Hindlimb muscle (tissue), 1 donor: ENCODE measurements at regions not wholly inside any gene's neighbourhood (a gene's known extent, or its start where the extent isn't known, plus 50 kb on each side); places are given as distances from the start of the nearest gene placed in this dataset.

Experiments used
- DNase-seq: peaks from one replicate; pipeline ENCODE4 v3.0.0-alpha.2; 2013

- no peak for DNase-seq
These were observed 782.3 kb downstream of the BRINP1 start for GRCh38 chr9:118586978-118587377.

GRCh38 chr9:118594428-118594827, 774.8 kb downstream of the BRINP1 start:
- DNase-seq = no peak

- no peak for DNase-seq
These were observed 773.4 kb downstream of the BRINP1 start for GRCh38 chr9:118595719-118596305.

GRCh38 chr9:118596374-118597015, 772.7 kb downstream of the BRINP1 start:
- no peak for DNase-seq

- DNase-seq = no peak
These were observed 762.6 kb downstream of the BRINP1 start for GRCh38 chr9:118606668-118607067.

GRCh38 chr9:118609355-118610044, 759.7 kb downstream of the BRINP1 start:
- no peak for DNase-seq

GRCh38 chr9:118612201-118612600, 757.0 kb downstream of the BRINP1 start:
- no peak for DNase-seq

GRCh38 chr9:118613996-118614395, 755.2 kb downstream of the BRINP1 start:
- DNase-seq = no peak

- DNase-seq = no peak
These were observed 751.2 kb downstream of the BRINP1 start for GRCh38 chr9:118618084-118618483.

GRCh38 chr9:118618849-118619248, 750.4 kb downstream of the BRINP1 start:
- DNase-seq = no peak

- no peak for DNase-seq
These were observed 744.6 kb downstream of the BRINP1 start for GRCh38 chr9:118624608-118625007.

GRCh38 chr9:118630079-118630478, 739.2 kb downstream of the BRINP1 start:
- DNase-seq = no peak

GRCh38 chr9:118630931-118631595, 738.2 kb downstream of the BRINP1 start:
- no peak for DNase-seq

GRCh38 chr9:118631956-118632355, 737.3 kb downstream of the BRINP1 start:
- DNase-seq = no peak

- DNase-seq = no peak
These were observed 733.8 kb downstream of the BRINP1 start for GRCh38 chr9:118635416-118635815.

GRCh38 chr9:118637681-118638080, 731.6 kb downstream of the BRINP1 start:
- DNase-seq = no peak

GRCh38 chr9:118640836-118641560, 728.2 kb downstream of the BRINP1 start:
- DNase-seq = no peak

- no peak for DNase-seq
These were observed 726.1 kb downstream of the BRINP1 start for GRCh38 chr9:118643118-118643517.

- no peak for DNase-seq
These were observed 725.2 kb downstream of the BRINP1 start for GRCh38 chr9:118644066-118644465.

- no peak for DNase-seq
These were observed 721.9 kb downstream of the BRINP1 start for GRCh38 chr9:118647331-118647730.

- DNase-seq = no peak
These were observed 718.8 kb downstream of the BRINP1 start for GRCh38 chr9:118650417-118650816.

GRCh38 chr9:118651511-118651910, 717.7 kb downstream of the BRINP1 start:
- no peak for DNase-seq

- no peak for DNase-seq
These were observed 717.0 kb downstream of the BRINP1 start for GRCh38 chr9:118652258-118652657.
